Activated CD4-positive, alpha-beta T cell treated with anti-CD3 and anti-CD28 coated beads, Interleukin-2, Interleukin-4, amounts not matched to agents 100 ng/mL and 50 ng/mL, durations not matched to agents 16 hours and 8 hours (primary cell): ENCODE measurements at regions not wholly inside any gene's neighbourhood (a gene's known extent, or its start where the extent isn't known, plus 50 kb on each side); places are given as distances from the start of the nearest gene placed in this dataset.
"Not testable (repeated sequence)": the region's sequence is repeated elsewhere in the genome, so short reads cannot be mapped to it uniquely, and the experiment has no call there.

Experiments used
- DNase-seq: peaks from one replicate; pipeline ENCODE4 v3.0.0-alpha.2; 2020; ENCODE audit warnings: low spot score

- no peak for DNase-seq
Measured at GRCh38 chr3:34109846-34110245, 311.4 kb downstream of the PDCD6IP start.

GRCh38 chr3:34111361-34111760 is 312.9 kb downstream of the PDCD6IP start:
- no peak for DNase-seq

GRCh38 chr3:34112261-34112660 is 313.8 kb downstream of the PDCD6IP start:
- not testable (repeated sequence) for DNase-seq

GRCh38 chr3:34131091-34131490 is 332.7 kb downstream of the PDCD6IP start:
- no peak for DNase-seq

- no peak for DNase-seq
Measured at GRCh38 chr3:34132069-34132692, 333.8 kb downstream of the PDCD6IP start.

GRCh38 chr3:34139566-34139965 is 341.1 kb downstream of the PDCD6IP start:
- DNase-seq, result no peak

- DNase-seq, result no peak
Measured at GRCh38 chr3:34140616-34141015, 342.2 kb downstream of the PDCD6IP start.

GRCh38 chr3:34141841-34142337 is 343.5 kb downstream of the PDCD6IP start:
- DNase-seq, result no peak

- DNase-seq, result no peak
Measured at GRCh38 chr3:34145796-34146195, 347.4 kb downstream of the PDCD6IP start.

GRCh38 chr3:34146596-34146995 is 348.2 kb downstream of the PDCD6IP start:
- DNase-seq, result no peak

GRCh38 chr3:34150992-34151391 is 352.6 kb downstream of the PDCD6IP start:
- DNase-seq, result no peak

- no peak for DNase-seq
Measured at GRCh38 chr3:34152656-34153055, 354.2 kb downstream of the PDCD6IP start.

- no peak for DNase-seq
Measured at GRCh38 chr3:34155108-34155507, 356.7 kb downstream of the PDCD6IP start.

GRCh38 chr3:34155666-34156065 is 357.2 kb downstream of the PDCD6IP start:
- no peak for DNase-seq

GRCh38 chr3:34157491-34157890 is 359.1 kb downstream of the PDCD6IP start:
- no peak for DNase-seq

- no peak for DNase-seq
Measured at GRCh38 chr3:34159613-34160420, 361.4 kb downstream of the PDCD6IP start.

GRCh38 chr3:34169636-34170035 is 371.2 kb downstream of the PDCD6IP start:
- DNase-seq, result not testable (repeated sequence)

GRCh38 chr3:34174740-34175139 is 376.3 kb downstream of the PDCD6IP start:
- DNase-seq, result no peak

GRCh38 chr3:34175636-34176176 is 377.3 kb downstream of the PDCD6IP start:
- no peak for DNase-seq

GRCh38 chr3:34176723-34177122 is 378.3 kb downstream of the PDCD6IP start:
- no peak for DNase-seq

GRCh38 chr3:34178415-34178814 is 380.0 kb downstream of the PDCD6IP start:
- peak; percentile 24 for DNase-seq

- no peak for DNase-seq
Measured at GRCh38 chr3:34179716-34180115, 381.3 kb downstream of the PDCD6IP start.

GRCh38 chr3:34180532-34180931 is 382.1 kb downstream of the PDCD6IP start:
- DNase-seq, result no peak
